Activated B cell treated with CpG ODN at 0.5 μM for 24 hours (primary cell): ENCODE measurements at regions not wholly inside any gene's neighbourhood (a gene's known extent, or its start where the extent isn't known, plus 50 kb on each side); places are given as distances from the start of the nearest gene placed in this dataset.

Experiments
- ATAC-seq: fragments of 200-7000 bp; cut with Tn5 transposase; one replicate; pipeline ENCODE4 v1.10.0; 2021; ENCODE audit warnings: low read depth, mild to moderate bottlenecking, moderate library complexity
- CTCF ChIA-PET: fragments of 350-600 bp; sonication (Branson Sonifier 250); formaldehyde crosslinking; loops from one replicate; lab custom pipeline; 2021; ENCODE audit warnings: antibody characterized with exemption; lab: Charles Lee
- POLR2A ChIA-PET: fragments of 350-600 bp; sonication (Branson Sonifier 250); formaldehyde crosslinking; loops from one replicate; lab custom pipeline; 2021; ENCODE audit warnings: antibody characterized with exemption; lab: Charles Lee
- DNase-seq: peaks from one replicate; pipeline ENCODE4 v3.0.0; 2022
- H3K27ac Mint-ChIP-seq: one replicate; pipeline ENCODE4 v1.8.0; 2020; ENCODE audit warnings: mixed read lengths
- H3K27me3 Mint-ChIP-seq: one replicate; pipeline ENCODE4 v1.8.0; 2021; ENCODE audit warnings: mixed read lengths
- H3K36me3 Mint-ChIP-seq: one replicate; pipeline ENCODE4 v1.8.0; 2021; ENCODE audit warnings: low read depth, mixed read lengths
- H3K4me1 Mint-ChIP-seq: one replicate; pipeline ENCODE4 v1.8.0; 2021; ENCODE audit warnings: mixed read lengths
- H3K4me3 Mint-ChIP-seq: one replicate; pipeline ENCODE4 v1.8.0; 2020; ENCODE audit warnings: mild to moderate bottlenecking, mixed read lengths
- H3K9me3 Mint-ChIP-seq: one replicate; pipeline ENCODE4 v1.8.0; 2020; ENCODE audit warnings: mixed read lengths
- CTCF ChIP-seq: fragments of 200-600 bp; IDR thresholded peaks from one replicate; pipeline ENCODE4 v1.8.0; 2022; ENCODE audit warnings: antibody characterized with exemption, mild to moderate bottlenecking
- intact Hi-C: fragments of 100-400 bp; cut with micrococcal nuclease; formaldehyde crosslinking; loops from one replicate; pipeline ENCODE4 v1.15.1; 2024

- no peak overlapping the region for H3K27ac Mint-ChIP-seq
- DNase-seq (no peak), ATAC-seq (no peak)
- H3K27me3 Mint-ChIP-seq, result no peaks in the 10 kb centered on the region
- intact Hi-C loops, result no loop called here
- no peak overlapping the region for H3K4me3 Mint-ChIP-seq
- TF ChIP-seq CTCF, result no peak
- CTCF ChIA-PET, result no interaction called here
- POLR2A ChIA-PET, result no interaction called here
- no peaks in the 10 kb centered on the region for H3K4me1 Mint-ChIP-seq
- no peaks in the 10 kb centered on the region for H3K9me3 Mint-ChIP-seq
- no peaks in the 10 kb centered on the region for H3K36me3 Mint-ChIP-seq
These were observed 258.2 kb downstream of the SOX2 start for GRCh38 chr3:181969925-181970324.

GRCh38 chr3:181971424-181971823, 259.7 kb downstream of the SOX2 start:
- POLR2A ChIA-PET, result no interaction called here
- ATAC-seq (no peak), DNase-seq (no peak)
- Mint-ChIP-seq H3K36me3 (no peaks in the 10 kb centered on the region), H3K27me3 (no peaks in the 10 kb centered on the region), H3K27ac (no peak overlapping the region), H3K9me3 (peaks cover 4% of the 10 kb centered on the region), H3K4me1 (no peaks in the 10 kb centered on the region), H3K4me3 (no peak overlapping the region)
- no peak for TF ChIP-seq CTCF
- intact Hi-C loops, result no loop called here
- CTCF ChIA-PET, result no interaction called here

- Mint-ChIP-seq H3K4me3 (no peak overlapping the region), H3K9me3 (peaks cover 4% of the 10 kb centered on the region), H3K27me3 (no peaks in the 10 kb centered on the region), H3K36me3 (no peaks in the 10 kb centered on the region), H3K27ac (no peak overlapping the region), H3K4me1 (no peaks in the 10 kb centered on the region)
- POLR2A ChIA-PET, result no interaction called here
- no peak for DNase-seq
- no peak for ATAC-seq
- CTCF ChIA-PET, result no interaction called here
- TF ChIP-seq CTCF, result no peak
- intact Hi-C loops, result no loop called here
These were observed 262.5 kb downstream of the SOX2 start for GRCh38 chr3:181974198-181974597.

- H3K4me1 Mint-ChIP-seq, result no peaks in the 10 kb centered on the region
- intact Hi-C loops, result no loop called here
- DNase-seq, result no peak
- no peaks in the 10 kb centered on the region for H3K27me3 Mint-ChIP-seq
- peaks cover 4% of the 10 kb centered on the region for H3K9me3 Mint-ChIP-seq
- H3K4me3 Mint-ChIP-seq, result no peak overlapping the region
- CTCF ChIA-PET, result no interaction called here
- no peaks in the 10 kb centered on the region for H3K36me3 Mint-ChIP-seq
- POLR2A ChIA-PET, result no interaction called here
- no peak for ATAC-seq
- TF ChIP-seq CTCF, result no peak
- no peak overlapping the region for H3K27ac Mint-ChIP-seq
These were observed 264.8 kb downstream of the SOX2 start for GRCh38 chr3:181976526-181976925.

- Mint-ChIP-seq H3K4me3 (no peak overlapping the region), H3K36me3 (no peaks in the 10 kb centered on the region), H3K27ac (no peak overlapping the region), H3K27me3 (no peaks in the 10 kb centered on the region), H3K4me1 (no peaks in the 10 kb centered on the region), H3K9me3 (peaks cover 6% of the 10 kb centered on the region)
- intact Hi-C loops, result no loop called here
- ATAC-seq, result no peak
- DNase-seq, result no peak
- no peak for TF ChIP-seq CTCF
- POLR2A ChIA-PET, result interaction anchor here (0.7 kb wide), 1 partner anchor 16 kb away, joined by 5 read pairs; no protein-coding TSS in a partner anchor
- CTCF ChIA-PET, result interaction anchor here (0.7 kb wide), 1 partner anchor 89 kb away, joined by 4 read pairs; no protein-coding TSS in a partner anchor
These were observed 273.7 kb downstream of the SOX2 start for GRCh38 chr3:181985386-181985785.
